ENCODE measurements at regions not wholly inside any gene's neighbourhood (a gene's known extent, or its start where the extent isn't known, plus 50 kb on each side); places are given as distances from the start of the nearest gene placed in this dataset.

DNA sequence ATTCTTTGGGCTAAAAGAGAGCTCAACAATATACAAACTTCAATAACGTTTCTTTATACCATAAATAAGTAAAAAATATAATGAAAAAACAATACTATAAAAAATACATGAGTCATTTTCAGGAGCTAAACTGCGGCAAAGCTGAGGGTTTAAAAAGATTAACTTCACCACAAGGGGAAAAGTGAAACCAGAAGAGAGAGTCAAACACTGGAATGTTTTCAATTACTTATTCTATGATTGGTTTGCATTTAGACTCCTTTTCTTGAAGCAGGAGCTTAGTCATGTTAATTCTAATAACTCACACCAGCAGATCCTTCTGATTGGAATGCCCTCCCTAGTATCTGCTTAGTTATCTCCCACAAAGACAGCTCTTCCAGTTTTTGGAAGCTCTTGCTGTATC, 627.3 kb downstream of the UTRN start:
- intact Hi-C loops (cut with DNase I) = no loop called here
- H3K27me3 ChIP-seq = no peaks in the 10 kb centered on the region
- H3K9ac ChIP-seq (ENCODE audit: low read depth in 2 of 2, low read length in 2 of 2) = no peak overlapping the region
- no peaks in the 10 kb centered on the region for H3K36me3 ChIP-seq
- H3K27ac ChIP-seq = no peak overlapping the region
- H3K9me3 ChIP-seq = no peaks in the 10 kb centered on the region
- H3K4me3 ChIP-seq = no peak overlapping the region
- TF ChIP-seq, protein P1, sequence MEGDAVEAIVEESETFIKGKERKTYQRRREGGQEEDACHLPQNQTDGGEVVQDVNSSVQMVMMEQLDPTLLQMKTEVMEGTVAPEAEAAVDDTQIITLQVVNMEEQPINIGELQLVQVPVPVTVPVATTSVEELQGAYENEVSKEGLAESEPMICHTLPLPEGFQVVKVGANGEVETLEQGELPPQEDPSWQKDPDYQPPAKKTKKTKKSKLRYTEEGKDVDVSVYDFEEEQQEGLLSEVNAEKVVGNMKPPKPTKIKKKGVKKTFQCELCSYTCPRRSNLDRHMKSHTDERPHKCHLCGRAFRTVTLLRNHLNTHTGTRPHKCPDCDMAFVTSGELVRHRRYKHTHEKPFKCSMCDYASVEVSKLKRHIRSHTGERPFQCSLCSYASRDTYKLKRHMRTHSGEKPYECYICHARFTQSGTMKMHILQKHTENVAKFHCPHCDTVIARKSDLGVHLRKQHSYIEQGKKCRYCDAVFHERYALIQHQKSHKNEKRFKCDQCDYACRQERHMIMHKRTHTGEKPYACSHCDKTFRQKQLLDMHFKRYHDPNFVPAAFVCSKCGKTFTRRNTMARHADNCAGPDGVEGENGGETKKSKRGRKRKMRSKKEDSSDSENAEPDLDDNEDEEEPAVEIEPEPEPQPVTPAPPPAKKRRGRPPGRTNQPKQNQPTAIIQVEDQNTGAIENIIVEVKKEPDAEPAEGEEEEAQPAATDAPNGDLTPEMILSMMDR (IDR thresholded peaks at IDR 0.05) = no peak
- DNase-seq = no peak
- no peaks in the 10 kb centered on the region for H3K4me1 ChIP-seq

DNA sequence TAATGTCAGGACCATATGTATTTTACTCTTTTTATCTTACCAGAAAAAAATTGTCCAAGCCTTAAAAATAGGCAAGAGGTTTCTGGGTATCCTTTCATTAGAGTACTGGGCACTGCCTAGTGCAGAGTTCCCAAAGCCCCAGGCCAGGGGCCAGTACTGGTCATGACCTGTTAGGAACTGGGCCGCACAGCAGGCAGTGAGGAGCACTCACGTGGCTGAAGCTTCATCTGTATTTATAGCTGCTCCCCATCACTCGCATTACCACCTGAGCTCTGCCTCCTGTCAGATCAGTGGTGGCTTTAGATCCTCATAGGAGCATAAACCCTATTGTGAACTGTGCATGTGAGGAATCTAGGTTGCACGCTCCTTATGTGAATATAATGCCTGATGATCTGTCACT, 632.9 kb downstream of the UTRN start:
- no peak overlapping the region for H3K4me3 ChIP-seq
- no peaks in the 10 kb centered on the region for H3K36me3 ChIP-seq
- peaks cover 6% of the 10 kb centered on the region for H3K4me1 ChIP-seq
- no peak overlapping the region for H3K27ac ChIP-seq
- no peak overlapping the region for H3K9ac ChIP-seq (ENCODE audit: low read depth in 2 of 2, low read length in 2 of 2)
- no peak for DNase-seq
- intact Hi-C loops (cut with DNase I) = no loop called here
- no peaks in the 10 kb centered on the region for H3K9me3 ChIP-seq
- TF ChIP-seq, protein P1 (IDR thresholded peaks at IDR 0.05) = no peak
- H3K27me3 ChIP-seq = no peaks in the 10 kb centered on the region

DNA sequence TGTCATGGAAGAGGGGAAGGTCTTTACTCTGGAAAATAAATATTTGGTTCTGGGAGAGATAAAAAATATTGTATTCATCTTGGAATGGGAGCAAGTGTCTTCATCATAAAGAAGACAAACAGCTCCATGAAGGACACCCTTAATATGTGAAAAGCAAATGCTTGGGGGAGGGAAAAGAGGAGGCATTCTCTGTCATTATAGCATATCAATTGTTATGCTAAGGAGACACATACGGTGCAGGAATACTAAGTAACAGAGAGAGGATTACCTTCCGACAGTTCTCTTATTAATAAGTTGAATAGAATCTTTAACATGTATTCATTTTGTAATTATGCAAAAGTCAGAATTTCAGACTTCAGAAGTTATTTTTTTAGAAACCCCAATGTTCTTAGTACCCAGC, 634.4 kb downstream of the UTRN start:
- no peaks in the 10 kb centered on the region for H3K36me3 ChIP-seq
- no peak overlapping the region for H3K4me3 ChIP-seq
- no peaks in the 10 kb centered on the region for H3K9me3 ChIP-seq
- DNase-seq = no peak
- no peak overlapping the region for H3K9ac ChIP-seq (ENCODE audit: low read depth in 2 of 2, low read length in 2 of 2)
- peaks cover 6% of the 10 kb centered on the region for H3K4me1 ChIP-seq
- no peaks in the 10 kb centered on the region for H3K27me3 ChIP-seq
- TF ChIP-seq, protein P1 (IDR thresholded peaks at IDR 0.05) = no peak
- intact Hi-C loops (cut with DNase I) = no loop called here
- no peak overlapping the region for H3K27ac ChIP-seq

DNA sequence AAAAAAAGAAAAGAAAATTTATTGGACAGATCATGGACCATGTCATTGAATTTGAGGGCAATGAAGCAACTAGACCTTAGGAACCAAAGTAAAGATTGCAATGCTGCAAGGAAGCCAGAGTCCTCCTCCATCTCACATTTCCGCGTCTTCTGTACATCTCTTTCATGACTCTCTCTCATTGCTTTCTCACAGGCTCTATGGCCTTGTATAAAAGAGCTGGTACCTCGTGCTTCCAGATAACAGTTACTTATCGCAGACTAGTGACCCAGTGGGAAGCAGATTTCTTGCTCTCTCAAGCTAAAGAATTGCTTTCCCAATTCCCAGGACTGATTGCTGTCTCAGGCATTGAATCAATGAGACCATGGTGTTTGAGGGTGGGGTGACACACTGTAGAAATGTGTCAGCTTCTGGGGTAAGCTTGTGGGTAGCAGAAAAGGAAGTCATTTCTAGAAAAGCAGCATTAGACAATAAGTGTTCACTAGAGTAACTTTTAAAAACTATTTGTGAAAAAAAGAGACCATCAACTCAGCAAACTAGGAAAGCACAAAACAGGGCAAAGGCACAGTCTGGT, 635.3 kb downstream of the UTRN start:
- peaks cover 6% of the 10 kb centered on the region for H3K4me1 ChIP-seq
- H3K27me3 ChIP-seq = no peaks in the 10 kb centered on the region
- no peak for DNase-seq
- H3K27ac ChIP-seq = no peak overlapping the region
- TF ChIP-seq, protein P1 (IDR thresholded peaks at IDR 0.05) = no peak
- intact Hi-C loops (cut with DNase I) = no loop called here
- H3K9me3 ChIP-seq = no peaks in the 10 kb centered on the region
- no peak overlapping the region for H3K4me3 ChIP-seq
- no peaks in the 10 kb centered on the region for H3K36me3 ChIP-seq
- no peak overlapping the region for H3K9ac ChIP-seq (ENCODE audit: low read depth in 2 of 2, low read length in 2 of 2)

DNA sequence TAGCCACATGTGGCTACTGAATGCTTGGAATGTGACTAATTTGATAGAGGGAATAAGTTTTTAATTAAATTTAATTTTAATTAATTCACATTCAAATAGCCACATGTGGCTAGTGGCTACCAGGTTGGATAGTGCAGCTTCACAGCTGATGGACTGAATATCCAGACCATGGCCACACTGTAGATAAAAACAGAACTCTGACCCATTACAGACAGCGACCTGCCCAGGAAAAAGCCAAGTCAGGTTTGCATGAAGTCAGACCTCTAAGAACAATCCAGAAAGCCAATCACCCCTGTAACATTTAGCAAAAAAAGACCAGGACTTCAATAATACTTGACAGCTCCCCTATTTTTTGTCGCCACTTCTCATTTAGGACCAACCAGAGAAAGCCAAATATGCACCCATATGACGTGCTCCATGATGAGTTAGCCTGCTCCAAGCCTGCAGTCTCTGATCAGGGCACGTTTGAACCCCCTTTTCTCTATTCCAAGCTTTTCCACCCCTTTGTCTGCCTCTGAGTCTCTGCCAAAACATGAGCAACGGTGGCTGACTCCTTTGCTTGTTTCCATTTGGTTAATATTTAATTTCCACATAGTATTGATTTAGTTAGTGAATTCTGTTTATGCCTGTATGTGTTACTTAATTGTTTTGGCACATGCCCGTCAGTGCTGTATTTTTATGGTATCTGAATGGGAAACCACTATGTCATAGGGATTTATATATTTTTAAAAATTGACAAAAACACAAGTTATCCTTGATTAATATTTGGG, 636.3 kb downstream of the UTRN start:
- intact Hi-C loops (cut with DNase I) = no loop called here
- Histone ChIP-seq H3K36me3 (no peaks in the 10 kb centered on the region), H3K9ac (ENCODE audit: low read depth in 2 of 2, low read length in 2 of 2) (no peak overlapping the region), H3K4me1 (peaks cover 6% of the 10 kb centered on the region), H3K9me3 (no peaks in the 10 kb centered on the region), H3K4me3 (no peak overlapping the region), H3K27me3 (no peaks in the 10 kb centered on the region), H3K27ac (no peak overlapping the region)
- no peak for DNase-seq
- TF ChIP-seq, protein P1 (IDR thresholded peaks at IDR 0.05) = no peak
